ENCODE measurements at regions not wholly inside any gene's neighbourhood (a gene's known extent, or its start where the extent isn't known, plus 50 kb on each side); places are given as distances from the start of the nearest gene placed in this dataset.
"Not testable (repeated sequence)": the region's sequence is repeated elsewhere in the genome, so short reads cannot be mapped to it uniquely, and the experiment has no call there.

- no peak overlapping the region for H3K27ac ChIP-seq
- H3K4me3 ChIP-seq: no peak overlapping the region
- H3K9me3 ChIP-seq (ENCODE audit: low read depth): peaks cover 4% of the 10 kb centered on the region
- no peak for DNase-seq (ENCODE audit: low read depth in 1 of 2, low spot score in 1 of 2)
- no peak for TF ChIP-seq CTCF (IDR thresholded peaks at IDR 0.05; ENCODE audit: low read depth, low read length)
- H3K36me3 ChIP-seq: no peaks in the 10 kb centered on the region
- no peaks in the 10 kb centered on the region for H3K27me3 ChIP-seq
- H3K4me1 ChIP-seq (ENCODE audit: low read depth): peaks cover 13% of the 10 kb centered on the region
These were observed 294.6 kb upstream of the PRICKLE1 start for GRCh38 chr12:42884116-42884515.

- Histone ChIP-seq H3K27me3 (no peaks in the 10 kb centered on the region), H3K4me1 (ENCODE audit: low read depth) (no peaks in the 10 kb centered on the region), H3K9me3 (ENCODE audit: low read depth) (no peaks in the 10 kb centered on the region), H3K27ac (no peak overlapping the region), H3K4me3 (no peak overlapping the region), H3K36me3 (no peaks in the 10 kb centered on the region)
- peak in 1 of 2 donors; percentile 8 for DNase-seq (ENCODE audit: low read depth in 1 of 2, low spot score in 1 of 2)
- no peak for TF ChIP-seq CTCF (IDR thresholded peaks at IDR 0.05; ENCODE audit: low read depth, low read length)
These were observed 283.9 kb upstream of the PRICKLE1 start for GRCh38 chr12:42873401-42873800.

GRCh38 chr12:42871816-42872215 is 282.3 kb upstream of the PRICKLE1 start:
- H3K9me3 ChIP-seq (ENCODE audit: low read depth): no peaks in the 10 kb centered on the region

GRCh38 chr12:42868291-42868690 is 278.7 kb upstream of the PRICKLE1 start:
- no peaks in the 10 kb centered on the region for H3K27me3 ChIP-seq
- no peak for TF ChIP-seq CTCF (IDR thresholded peaks at IDR 0.05; ENCODE audit: low read depth, low read length)
- no peaks in the 10 kb centered on the region for H3K4me1 ChIP-seq (ENCODE audit: low read depth)
- H3K4me3 ChIP-seq: no peak overlapping the region
- peak in 1 of 2 donors; percentile 52 for DNase-seq (ENCODE audit: low read depth in 1 of 2, low spot score in 1 of 2)
- H3K36me3 ChIP-seq: no peaks in the 10 kb centered on the region
- no peak overlapping the region for H3K27ac ChIP-seq
- no peaks in the 10 kb centered on the region for H3K9me3 ChIP-seq (ENCODE audit: low read depth)

More at GRCh38 chr12:42871816-42872215, 282.3 kb upstream of the PRICKLE1 start:
- no peaks in the 10 kb centered on the region for H3K36me3 ChIP-seq
- no peaks in the 10 kb centered on the region for H3K27me3 ChIP-seq
- no peaks in the 10 kb centered on the region for H3K4me1 ChIP-seq (ENCODE audit: low read depth)
- H3K4me3 ChIP-seq: no peak overlapping the region
- no peak overlapping the region for H3K27ac ChIP-seq
- DNase-seq (ENCODE audit: low read depth in 1 of 2, low spot score in 1 of 2): no peak
- TF ChIP-seq CTCF (IDR thresholded peaks at IDR 0.05; ENCODE audit: low read depth, low read length): no peak

GRCh38 chr12:42865282-42865681 is 275.7 kb upstream of the PRICKLE1 start:
- Histone ChIP-seq H3K27me3 (no peaks in the 10 kb centered on the region), H3K9me3 (ENCODE audit: low read depth) (no peaks in the 10 kb centered on the region), H3K36me3 (no peaks in the 10 kb centered on the region), H3K4me3 (no peak overlapping the region), H3K4me1 (ENCODE audit: low read depth) (peaks cover 4% of the 10 kb centered on the region), H3K27ac (no peak overlapping the region)
- no peak for TF ChIP-seq CTCF (IDR thresholded peaks at IDR 0.05; ENCODE audit: low read depth, low read length)
- no peak for DNase-seq (ENCODE audit: low read depth in 1 of 2, low spot score in 1 of 2)

GRCh38 chr12:42862055-42862454 is 272.5 kb upstream of the PRICKLE1 start:
- DNase-seq (ENCODE audit: low read depth in 1 of 2, low spot score in 1 of 2): peak in 1 of 2 donors; percentile 13

GRCh38 chr12:42860331-42860730 is 270.8 kb upstream of the PRICKLE1 start:
- H3K4me1 ChIP-seq (ENCODE audit: low read depth); H3K36me3 ChIP-seq; DNase-seq (ENCODE audit: low read depth in 1 of 2, low spot score in 1 of 2); H3K9me3 ChIP-seq (ENCODE audit: low read depth); H3K27ac ChIP-seq; H3K27me3 ChIP-seq; H3K4me3 ChIP-seq: not testable (repeated sequence)

More at GRCh38 chr12:42862055-42862454, 272.5 kb upstream of the PRICKLE1 start:
- Histone ChIP-seq H3K27me3 (no peaks in the 10 kb centered on the region), H3K36me3 (no peaks in the 10 kb centered on the region), H3K9me3 (ENCODE audit: low read depth) (no peaks in the 10 kb centered on the region), H3K27ac (no peak overlapping the region), H3K4me3 (no peak overlapping the region), H3K4me1 (ENCODE audit: low read depth) (peaks cover 4% of the 10 kb centered on the region)
- TF ChIP-seq CTCF (IDR thresholded peaks at IDR 0.05; ENCODE audit: low read depth, low read length): no peak
